Hepatocyte (in vitro differentiated cells): ENCODE measurements at regions not wholly inside any gene's neighbourhood (a gene's known extent, or its start where the extent isn't known, plus 50 kb on each side); places are given as distances from the start of the nearest gene placed in this dataset.

ENCODE experiments used
- CTCF ChIP-seq: fragments of 200-600 bp; sonication (generic); IDR thresholded peaks from 2 replicates; pipeline ENCODE4 v1.5.1; 2016; ENCODE audit warnings: antibody characterized with exemption, mild to moderate bottlenecking; ENCODE audit not compliant: poor library complexity
- EZH2 ChIP-seq: fragments of 200-600 bp; sonication (generic); IDR thresholded peaks from 2 replicates; pipeline ENCODE4 v1.6.1; 2016; ENCODE audit warnings: antibody characterized with exemption, mild to moderate bottlenecking, borderline replicate concordance

- TF ChIP-seq CTCF (no peak), EZH2 (no peak)
Measured at GRCh38 chr21:19237608-19238007, 834.0 kb upstream of the TMPRSS15 start.
